ENCODE measurements at regions not wholly inside any gene's neighbourhood (a gene's known extent, or its start where the extent isn't known, plus 50 kb on each side); places are given as distances from the start of the nearest gene placed in this dataset.

GRCh38 chr12:113722747-113723146 is 243.4 kb downstream of the RBM19 start:
- H2BK5ac ChIP-seq (ENCODE audit: insufficient read length, low read length) = no peak overlapping the region
- H3K27ac ChIP-seq (ENCODE audit: insufficient read length, low read depth, low read length) = no peak overlapping the region
- Mint-ChIP-seq H3K4me3 (no peak overlapping the region), H3K36me3 (ENCODE audit: insufficient read depth in 1 of 3, low read depth in 3 of 3) (no peaks in the 10 kb centered on the region), H3K4me1 (peaks cover 21 to 25% of the 10 kb centered on the region in 2 experiments), H3K27ac (no peak overlapping the region; a peak in 1 of 7 replicates), H3K27me3 (ENCODE audit: low read depth) (peaks cover 30% of the 10 kb centered on the region), H3K9me3 (no peaks in the 10 kb centered on the region)
- no peak overlapping the region for H3K9ac ChIP-seq (ENCODE audit: extremely low read depth, insufficient read length, low read length)
- no peaks in the 10 kb centered on the region for H3K79me2 ChIP-seq (ENCODE audit: insufficient read depth, low read length)
- no peak for DNase-seq
- no peaks in the 10 kb centered on the region for H3K23me2 ChIP-seq (ENCODE audit: insufficient read length, low read depth, low read length, poor library complexity, severe bottlenecking)
- H3K4ac ChIP-seq (ENCODE audit: low read depth, low read length) = no peak overlapping the region
- H3K4me1 ChIP-seq (ENCODE audit: insufficient read depth, low read length) = no peaks in the 10 kb centered on the region
- H3K18ac ChIP-seq (ENCODE audit: insufficient read length, low read depth, low read length) = no peak overlapping the region
- no CpG with 5 or more reads among the region's 5 CpGs for WGBS (ENCODE audit: extremely low coverage, insufficient read length, low lambda C conversion rate)
- H3T11ph ChIP-seq (ENCODE audit: low read length) = no peak overlapping the region
- no peak overlapping the region for H2BK120ac ChIP-seq (ENCODE audit: low read depth, low read length, poor library complexity, severe bottlenecking)
- H3K4me2 ChIP-seq (ENCODE audit: insufficient read depth, insufficient read length, low read length) = no peak overlapping the region
- no peak overlapping the region for H4K91ac ChIP-seq (ENCODE audit: insufficient read length, low read depth, low read length)
- no peak overlapping the region for H2BK12ac ChIP-seq (ENCODE audit: insufficient read length, low read depth, low read length)
- H2BK15ac ChIP-seq (ENCODE audit: low read depth, low read length) = no peak overlapping the region
- no peak overlapping the region for H2AFZ ChIP-seq (ENCODE audit: low read length)
- H3K9me3 ChIP-seq (ENCODE audit: control insufficient read depth, low read depth, low read length) = no peaks in the 10 kb centered on the region
- H3K27me3 ChIP-seq (ENCODE audit: insufficient read depth, low read length) = no peaks in the 10 kb centered on the region
- TF ChIP-seq CTCF (conservative IDR thresholded peaks at IDR 0.05) = no peak
- no peak overlapping the region for H2BK20ac ChIP-seq (ENCODE audit: low read depth, low read length, poor library complexity, severe bottlenecking)
- no peak overlapping the region for H3K23ac ChIP-seq (ENCODE audit: insufficient read length, low read depth, low read length)
- H4K8ac ChIP-seq (replicated peaks; ENCODE audit: insufficient read length, low read depth, low read length) = no peak overlapping the region
- no peak overlapping the region for H2AK5ac ChIP-seq (ENCODE audit: insufficient read length, low read length)
- H3K56ac ChIP-seq (ENCODE audit: insufficient read length, low read depth, low read length) = no peak overlapping the region
- no peaks in the 10 kb centered on the region for H4K20me1 ChIP-seq (ENCODE audit: control insufficient read depth, insufficient read depth, insufficient read length)
- no peaks in the 10 kb centered on the region for H3K79me1 ChIP-seq (ENCODE audit: insufficient read depth, low read depth, low read length, poor library complexity, severe bottlenecking)
- no peak overlapping the region for H4K5ac ChIP-seq (ENCODE audit: insufficient read length, low read depth, low read length)
- H3K14ac ChIP-seq (ENCODE audit: insufficient read depth, low read length) = no peak overlapping the region

Data from H9 (cell line).